ENCODE measurements at regions not wholly inside any gene's neighbourhood (a gene's known extent, or its start where the extent isn't known, plus 50 kb on each side); places are given as distances from the start of the nearest gene placed in this dataset.

- TF ChIP-seq CTCF (IDR thresholded peaks at IDR 0.05): no peak
- TF ChIP-seq POLR2A (IDR thresholded peaks at IDR 0.05): no peak
These were observed 186.3 kb downstream of the MYCN start for GRCh38 chr2:16126517-16127275.
